ENCODE measurements at regions not wholly inside any gene's neighbourhood (a gene's known extent, or its start where the extent isn't known, plus 50 kb on each side); places are given as distances from the start of the nearest gene placed in this dataset.
"Not testable (repeated sequence)": the region's sequence is repeated elsewhere in the genome, so short reads cannot be mapped to it uniquely, and the experiment has no call there.

GRCh38 chrX:905848-906566 lies 275.4 kb downstream of the SHOX start:
- TF ChIP-seq CTCF (IDR thresholded peaks at IDR 0.05): no peak
- DNase-seq (ENCODE audit: low spot score): no peak
- ATAC-seq (ENCODE audit: low FRiP score): no peak

GRCh38 chrX:903116-903515 lies 272.5 kb downstream of the SHOX start:
- no peak for TF ChIP-seq CTCF (IDR thresholded peaks at IDR 0.05)
- DNase-seq (ENCODE audit: low spot score) (no peak), ATAC-seq (ENCODE audit: low FRiP score) (no peak)

- TF ChIP-seq CTCF (IDR thresholded peaks at IDR 0.05): no peak
- ATAC-seq (ENCODE audit: low FRiP score) (no peak), DNase-seq (ENCODE audit: low spot score) (no peak)
Measured at GRCh38 chrX:896256-896655, 265.7 kb downstream of the SHOX start.

- no peak for ATAC-seq (ENCODE audit: low FRiP score)
- TF ChIP-seq CTCF (IDR thresholded peaks at IDR 0.05): no peak
- no peak for DNase-seq (ENCODE audit: low spot score)
Measured at GRCh38 chrX:889966-890651, 259.5 kb downstream of the SHOX start.

- ATAC-seq (ENCODE audit: low FRiP score); DNase-seq (ENCODE audit: low spot score): not testable (repeated sequence)
Measured at GRCh38 chrX:887724-888123, 257.1 kb downstream of the SHOX start.

GRCh38 chrX:883588-883987 lies 253.0 kb downstream of the SHOX start:
- no peak for DNase-seq (ENCODE audit: low spot score)
- no peak for ATAC-seq (ENCODE audit: low FRiP score)
- TF ChIP-seq CTCF (IDR thresholded peaks at IDR 0.05): no peak

- DNase-seq (ENCODE audit: low spot score); ATAC-seq (ENCODE audit: low FRiP score): not testable (repeated sequence)
Measured at GRCh38 chrX:879756-880698, 249.4 kb downstream of the SHOX start.

All from omental fat pad (tissue), 3 donors.